Chondrocyte (in vitro differentiated cells): ENCODE measurements at regions not wholly inside any gene's neighbourhood (a gene's known extent, or its start where the extent isn't known, plus 50 kb on each side); places are given as distances from the start of the nearest gene placed in this dataset.

Experiments
- DNase-seq: peaks from one replicate; pipeline ENCODE4 v3.0.0; 2021; ENCODE audit warnings: mixed read lengths, low spot score
- H3K27ac Mint-ChIP-seq: one replicate; pipeline ENCODE4 v1.8.0; 2021; ENCODE audit warnings: mild to moderate bottlenecking, moderate library complexity, mixed read lengths; ENCODE audit not compliant: unreplicated experiment
- H3K27me3 Mint-ChIP-seq: 2 replicates; pipeline ENCODE4 v1.8.0; 2021; ENCODE audit warnings: low read depth, mixed read lengths
- H3K36me3 Mint-ChIP-seq: 2 replicates; pipeline ENCODE4 v1.8.0; 2021; ENCODE audit warnings: low read depth, mixed read lengths
- H3K4me1 Mint-ChIP-seq: 2 replicates; pipeline ENCODE4 v1.8.0; 2021; ENCODE audit warnings: low read depth, mild to moderate bottlenecking, mixed read lengths
- H3K4me3 Mint-ChIP-seq: one replicate; pipeline ENCODE4 v1.8.0; 2021; ENCODE audit warnings: mild to moderate bottlenecking, moderate library complexity, mixed read lengths; ENCODE audit not compliant: unreplicated experiment
- H3K9me3 Mint-ChIP-seq: 2 replicates; pipeline ENCODE4 v1.8.0; 2021; ENCODE audit warnings: low read depth, mixed read lengths
- CTCF ChIP-seq: fragments of 200-600 bp; sonication (generic); IDR thresholded peaks from 2 replicates; pipeline ENCODE4 v1.5.0; 2021; ENCODE audit warnings: antibody characterized with exemption, mild to moderate bottlenecking, moderate library complexity

GRCh38 chr15:39188314-39188713 lies 392.6 kb upstream of the THBS1 start:
- no peak for DNase-seq
- H3K4me3 Mint-ChIP-seq = no peak overlapping the region
- no peak for TF ChIP-seq CTCF
- peaks cover 35% of the 10 kb centered on the region for H3K4me1 Mint-ChIP-seq
- no peaks in the 10 kb centered on the region for H3K9me3 Mint-ChIP-seq
- no peak overlapping the region for H3K27ac Mint-ChIP-seq
- H3K36me3 Mint-ChIP-seq = peaks cover 3% of the 10 kb centered on the region
- H3K27me3 Mint-ChIP-seq = no peaks in the 10 kb centered on the region

DNA sequence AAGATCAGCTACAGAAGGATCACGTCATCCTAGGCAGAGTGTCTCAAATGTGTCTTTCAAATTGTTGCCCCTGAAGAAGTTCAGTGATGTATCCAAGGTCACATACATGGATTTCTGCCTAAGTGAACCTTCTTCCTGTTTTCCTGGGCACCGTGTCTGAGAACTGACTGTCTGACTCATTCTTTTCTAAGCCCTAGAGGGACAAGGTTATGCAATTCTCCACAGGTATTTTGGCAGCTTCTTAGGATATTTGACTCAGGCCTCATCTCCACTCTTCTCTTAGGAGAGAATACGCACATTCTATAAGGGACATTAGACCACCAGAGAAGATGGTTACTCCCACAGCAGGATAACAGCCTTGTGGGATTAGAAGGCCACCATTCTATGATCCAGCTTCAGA lies 391.9 kb upstream of the THBS1 start:
- peaks cover 3% of the 10 kb centered on the region for H3K36me3 Mint-ChIP-seq
- H3K9me3 Mint-ChIP-seq = no peaks in the 10 kb centered on the region
- no peak overlapping the region for H3K4me3 Mint-ChIP-seq
- TF ChIP-seq CTCF = no peak
- H3K27ac Mint-ChIP-seq = no peak overlapping the region
- no peaks in the 10 kb centered on the region for H3K27me3 Mint-ChIP-seq
- no peak for DNase-seq
- H3K4me1 Mint-ChIP-seq = peaks cover 41% of the 10 kb centered on the region

GRCh38 chr15:39191871-39192291 lies 389.0 kb upstream of the THBS1 start:
- H3K9me3 Mint-ChIP-seq = peaks cover 7% of the 10 kb centered on the region
- H3K27ac Mint-ChIP-seq = peak overlapping the region; percentile 76
- H3K4me3 Mint-ChIP-seq = no peak overlapping the region
- H3K27me3 Mint-ChIP-seq = no peaks in the 10 kb centered on the region
- TF ChIP-seq CTCF = no peak
- peaks cover 69% of the 10 kb centered on the region for H3K4me1 Mint-ChIP-seq
- DNase-seq = no peak
- H3K36me3 Mint-ChIP-seq = no peaks in the 10 kb centered on the region

DNA sequence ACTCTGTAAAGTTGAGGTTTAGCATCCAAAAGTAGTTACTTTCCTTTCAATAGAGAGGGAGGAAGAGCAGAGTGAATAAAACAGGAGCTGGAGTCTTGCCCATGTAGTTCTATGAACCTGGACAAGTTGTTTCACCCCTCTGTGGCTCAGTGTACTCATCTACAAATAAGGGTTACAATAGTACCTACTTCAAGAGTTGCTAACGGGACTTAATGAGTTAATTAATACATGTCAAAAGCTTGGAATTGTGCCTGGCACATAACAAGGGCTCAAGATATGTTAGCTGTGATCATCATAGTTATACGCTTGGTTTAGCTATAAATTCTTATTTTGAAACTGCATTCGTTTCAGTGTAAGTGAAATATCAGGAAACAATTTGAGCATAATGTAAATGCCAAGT lies 388.5 kb upstream of the THBS1 start:
- H3K4me1 Mint-ChIP-seq = peaks cover 69% of the 10 kb centered on the region

GRCh38 chr15:39192979-39193560 lies 387.8 kb upstream of the THBS1 start:
- Mint-ChIP-seq H3K4me1 (peaks cover 69% of the 10 kb centered on the region), H3K4me3 (no peak overlapping the region)

More for the DNA sequence above, 388.5 kb upstream of the THBS1 start:
- Mint-ChIP-seq H3K27me3 (no peaks in the 10 kb centered on the region), H3K27ac (peak overlapping the region; percentile 76), H3K36me3 (no peaks in the 10 kb centered on the region), H3K9me3 (peaks cover 7% of the 10 kb centered on the region), H3K4me3 (no peak overlapping the region)
- no peak for TF ChIP-seq CTCF
- DNase-seq = no peak

More at GRCh38 chr15:39192979-39193560, 387.8 kb upstream of the THBS1 start:
- no peak for TF ChIP-seq CTCF
- peak overlapping the region; percentile 70 for H3K27ac Mint-ChIP-seq
- DNase-seq = no peak
- H3K36me3 Mint-ChIP-seq = no peaks in the 10 kb centered on the region
- no peaks in the 10 kb centered on the region for H3K27me3 Mint-ChIP-seq
- peaks cover 7% of the 10 kb centered on the region for H3K9me3 Mint-ChIP-seq
